HUES48 (cell line): ENCODE measurements at regions not wholly inside any gene's neighbourhood (a gene's known extent, or its start where the extent isn't known, plus 50 kb on each side); places are given as distances from the start of the nearest gene placed in this dataset.

Experiments
- H3K27ac ChIP-seq: one replicate; pipeline ENCODE4 v1.7.0; 2013; ENCODE audit warnings: low read depth, low read length, inconsistent platforms
- H3K27me3 ChIP-seq: 2 replicates; pipeline ENCODE4 v1.6.1; 2013; ENCODE audit warnings: mild to moderate bottlenecking, low read length; ENCODE audit not compliant: control insufficient read depth, insufficient read depth
- H3K36me3 ChIP-seq: 2 replicates; pipeline ENCODE4 v1.6.1; 2013; ENCODE audit warnings: low read length; ENCODE audit not compliant: control insufficient read depth, insufficient read depth
- H3K4me1 ChIP-seq: 2 replicates; pipeline ENCODE4 v1.6.1; 2013; ENCODE audit warnings: mild to moderate bottlenecking, low read length; ENCODE audit not compliant: control insufficient read depth, insufficient read depth
- H3K4me3 ChIP-seq: 2 replicates; pipeline ENCODE4 v1.5.1; 2013; ENCODE audit warnings: mild to moderate bottlenecking, low read depth, low read length
- H3K9ac ChIP-seq: 2 replicates; pipeline ENCODE4 v1.6.1; 2013; ENCODE audit warnings: mild to moderate bottlenecking, low read depth, low read length, moderate library complexity
- H3K9me3 ChIP-seq: 2 replicates; pipeline ENCODE4 v1.6.1; 2013; ENCODE audit warnings: low read length; ENCODE audit not compliant: control insufficient read depth, insufficient read depth

GRCh38 chr7:23973264-23973663 is 263.2 kb downstream of the STK31 start:
- Histone ChIP-seq H3K9me3 (no peaks in the 10 kb centered on the region), H3K9ac (no peak overlapping the region), H3K4me1 (peaks cover 10% of the 10 kb centered on the region), H3K27ac (no peak overlapping the region), H3K27me3 (no peaks in the 10 kb centered on the region), H3K36me3 (no peaks in the 10 kb centered on the region), H3K4me3 (no peak overlapping the region)

- Histone ChIP-seq H3K27ac (no peak overlapping the region), H3K9ac (no peak overlapping the region), H3K9me3 (no peaks in the 10 kb centered on the region), H3K36me3 (no peaks in the 10 kb centered on the region), H3K4me1 (no peaks in the 10 kb centered on the region), H3K27me3 (no peaks in the 10 kb centered on the region), H3K4me3 (no peak overlapping the region)
Measured at GRCh38 chr7:23980081-23980480, 270.1 kb downstream of the STK31 start.

DNA sequence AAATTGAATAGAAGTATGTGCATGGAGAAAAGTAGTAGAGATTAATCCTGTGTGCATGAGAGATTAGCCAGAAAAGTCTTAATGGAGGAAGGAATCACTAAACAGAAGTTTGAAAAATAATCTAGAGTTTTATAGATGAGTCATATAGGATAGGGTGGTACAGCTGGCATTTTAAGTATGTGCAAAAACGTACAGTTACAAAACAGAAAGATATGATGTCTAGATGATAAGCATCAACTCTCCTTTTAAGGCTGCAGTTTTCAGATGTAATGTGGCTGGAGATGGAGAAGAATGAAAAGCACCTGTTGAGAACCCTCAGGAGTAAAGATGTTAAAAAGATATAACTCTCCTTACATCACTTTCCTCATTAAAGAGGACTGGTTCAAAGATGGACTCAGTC is 271.3 kb downstream of the STK31 start:
- no peak overlapping the region for H3K27ac ChIP-seq
- 0 out of 2 replicates have a peak, but pooled peaks cover 2% of the 10 kb centered on the region for H3K4me1 ChIP-seq
- no peak overlapping the region for H3K9ac ChIP-seq
- no peak overlapping the region for H3K4me3 ChIP-seq
- H3K27me3 ChIP-seq = no peaks in the 10 kb centered on the region
- H3K9me3 ChIP-seq = no peaks in the 10 kb centered on the region; the same call in 1 of the 2 replicates
- H3K36me3 ChIP-seq = no peaks in the 10 kb centered on the region

GRCh38 chr7:23981758-23982157 is 271.7 kb downstream of the STK31 start:
- H3K4me3 ChIP-seq = no peak overlapping the region
- H3K27me3 ChIP-seq = no peaks in the 10 kb centered on the region
- H3K27ac ChIP-seq = no peak overlapping the region
- H3K36me3 ChIP-seq = no peaks in the 10 kb centered on the region
- H3K4me1 ChIP-seq = peaks cover 6% of the 10 kb centered on the region
- H3K9ac ChIP-seq = no peak overlapping the region
- no peaks in the 10 kb centered on the region; the same call in 1 of the 2 replicates for H3K9me3 ChIP-seq

DNA sequence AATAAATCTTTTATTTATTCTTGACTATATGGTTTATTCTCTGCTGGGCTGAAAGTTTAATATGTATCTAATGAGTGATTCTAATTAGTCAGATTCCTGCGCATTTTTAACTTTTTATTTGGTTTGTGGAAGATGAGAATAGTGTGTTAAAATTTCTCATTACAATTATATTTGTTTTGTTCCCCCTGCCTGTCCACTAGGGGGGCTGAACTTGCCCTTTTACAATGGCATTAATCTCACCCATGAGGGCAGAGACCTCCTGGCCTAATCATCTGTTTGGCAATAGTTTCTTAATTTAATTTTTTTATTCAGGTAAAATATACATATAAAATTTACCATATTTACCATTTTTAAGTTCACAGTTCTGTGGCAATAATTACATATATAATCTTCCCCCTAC is 278.5 kb upstream of the NPY start:
- no peaks in the 10 kb centered on the region for H3K36me3 ChIP-seq
- H3K9me3 ChIP-seq = no peaks in the 10 kb centered on the region
- H3K27ac ChIP-seq = no peak overlapping the region
- peaks cover 2% of the 10 kb centered on the region for H3K4me1 ChIP-seq
- H3K9ac ChIP-seq = no peak overlapping the region
- H3K4me3 ChIP-seq = no peak overlapping the region
- no peaks in the 10 kb centered on the region for H3K27me3 ChIP-seq

DNA sequence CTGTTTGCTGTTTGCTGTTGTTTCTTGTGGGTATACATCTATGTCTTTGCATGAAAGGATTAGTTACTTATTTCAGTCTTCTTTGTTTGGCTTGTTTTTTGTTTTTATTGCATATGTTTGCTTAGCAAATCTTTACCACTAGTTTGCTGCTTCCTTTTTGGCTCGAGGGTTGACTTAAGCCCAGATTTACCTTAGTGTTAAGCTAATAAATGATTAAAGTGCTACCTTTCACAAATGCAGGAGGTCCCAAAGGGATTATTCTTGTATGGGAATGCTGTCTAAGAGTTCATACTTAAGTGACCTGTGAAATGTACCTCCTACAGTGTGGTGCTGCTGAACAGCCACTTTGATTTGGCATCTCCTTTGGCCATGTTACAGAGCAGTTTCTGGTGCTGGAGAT is 273.5 kb upstream of the NPY start:
- 0 out of 2 replicates have a peak, but pooled peaks cover 2% of the 10 kb centered on the region for H3K9me3 ChIP-seq
- H3K4me3 ChIP-seq = no peak overlapping the region
- no peaks in the 10 kb centered on the region for H3K27me3 ChIP-seq
- no peak overlapping the region for H3K27ac ChIP-seq
- no peak overlapping the region for H3K9ac ChIP-seq
- peaks cover 7% of the 10 kb centered on the region for H3K4me1 ChIP-seq
- no peaks in the 10 kb centered on the region for H3K36me3 ChIP-seq

- Histone ChIP-seq H3K36me3 (no peaks in the 10 kb centered on the region), H3K27me3 (no peaks in the 10 kb centered on the region), H3K4me1 (no peaks in the 10 kb centered on the region), H3K9ac (no peak overlapping the region), H3K27ac (no peak overlapping the region), H3K9me3 (no peaks in the 10 kb centered on the region), H3K4me3 (no peak overlapping the region)
Measured at GRCh38 chr7:24017519-24017918, 266.5 kb upstream of the NPY start.

GRCh38 chr7:24018331-24018730 is 265.7 kb upstream of the NPY start:
- no peak overlapping the region for H3K9ac ChIP-seq
- no peaks in the 10 kb centered on the region for H3K4me1 ChIP-seq
- no peaks in the 10 kb centered on the region for H3K27me3 ChIP-seq
- no peak overlapping the region for H3K27ac ChIP-seq
- H3K4me3 ChIP-seq = no peak overlapping the region
- H3K9me3 ChIP-seq = no peaks in the 10 kb centered on the region
- H3K36me3 ChIP-seq = no peaks in the 10 kb centered on the region

DNA sequence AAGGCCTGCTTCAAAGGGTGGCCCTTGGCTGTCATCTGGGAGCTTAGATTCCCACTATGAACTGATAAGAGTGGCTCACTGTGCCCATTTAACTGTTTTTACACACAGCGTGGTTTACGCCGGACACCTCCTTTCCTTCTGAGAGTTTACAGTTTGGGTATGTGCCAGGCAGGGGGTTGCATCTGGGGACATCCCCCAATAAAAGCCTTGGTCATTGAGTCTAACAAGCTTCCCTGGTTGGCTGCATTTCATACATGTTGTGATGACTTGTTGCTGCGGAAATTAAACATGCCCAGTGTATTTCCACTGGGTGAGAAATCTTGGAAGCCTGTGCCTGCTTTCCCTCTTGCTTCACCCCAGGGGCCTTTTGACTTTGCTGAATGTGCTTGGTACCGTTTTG is 264.1 kb upstream of the NPY start:
- Histone ChIP-seq H3K9ac (no peak overlapping the region), H3K4me1 (peaks cover 7% of the 10 kb centered on the region), H3K9me3 (no peaks in the 10 kb centered on the region), H3K27ac (no peak overlapping the region), H3K36me3 (no peaks in the 10 kb centered on the region), H3K4me3 (no peak overlapping the region), H3K27me3 (no peaks in the 10 kb centered on the region)

GRCh38 chr7:24024276-24025068 is 259.5 kb upstream of the NPY start:
- Histone ChIP-seq H3K9ac (no peak overlapping the region), H3K4me1 (peaks cover 17% of the 10 kb centered on the region)

DNA sequence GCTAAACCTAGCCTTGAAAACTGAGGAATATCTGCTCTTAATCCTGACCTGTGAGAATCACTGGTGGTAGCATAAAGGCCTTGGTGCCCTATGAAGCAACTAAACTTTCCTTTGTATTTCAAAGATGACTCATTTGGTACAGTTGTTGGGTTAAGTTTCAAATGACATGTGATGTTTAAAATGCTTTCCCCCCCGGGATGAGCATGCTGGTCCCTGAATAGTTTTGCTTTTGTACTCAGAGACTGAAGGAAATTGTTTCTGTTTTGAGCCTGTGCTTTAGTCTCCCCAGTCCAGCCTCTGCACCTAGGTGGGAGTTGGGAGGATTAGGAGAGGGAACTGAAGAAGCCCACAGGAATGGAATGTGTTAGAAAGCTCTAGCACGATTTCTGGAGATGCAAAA is 258.9 kb upstream of the NPY start:
- Histone ChIP-seq H3K27me3 (no peaks in the 10 kb centered on the region), H3K4me3 (no peak overlapping the region), H3K36me3 (no peaks in the 10 kb centered on the region), H3K9ac (no peak overlapping the region), H3K9me3 (no peaks in the 10 kb centered on the region), H3K4me1 (peaks cover 17% of the 10 kb centered on the region), H3K27ac (peak overlapping the region; percentile 86)

More at GRCh38 chr7:24024276-24025068, 259.5 kb upstream of the NPY start:
- Histone ChIP-seq H3K27me3 (no peaks in the 10 kb centered on the region), H3K9me3 (no peaks in the 10 kb centered on the region), H3K36me3 (no peaks in the 10 kb centered on the region), H3K27ac (peak overlapping the region; percentile 86), H3K4me3 (no peak overlapping the region)
